SK-N-SH treated with all-trans-retinoic acid at 6 μM for 48 hours (cell line): ENCODE measurements at regions not wholly inside any gene's neighbourhood (a gene's known extent, or its start where the extent isn't known, plus 50 kb on each side); places are given as distances from the start of the nearest gene placed in this dataset.

Source experiments
- ATAC-seq: fragments of 200-7000 bp; cut with Tn5 transposase; 3 replicates; pipeline ENCODE4 v1.9.1; 2020; ENCODE audit warnings: mild to moderate bottlenecking, moderate library complexity
- ARNTL ChIP-seq: fragments of 450-650 bp; formaldehyde crosslinking; IDR thresholded peaks from 2 replicates; pipeline ENCODE4 v1.5.0; 2020; ENCODE audit warnings: low read depth, mild to moderate bottlenecking, moderate library complexity, borderline replicate concordance
- BACH2 ChIP-seq: fragments of 250-450 bp; sonication (Bioruptor Pico); IDR thresholded peaks from 2 replicates; pipeline ENCODE4 v1.9.0; 2021; ENCODE audit warnings: mild to moderate bottlenecking, borderline replicate concordance
- CREB5 ChIP-seq: fragments of 250-450 bp; sonication (Bioruptor Pico); IDR thresholded peaks from 2 replicates; pipeline ENCODE4 v1.5.1; 2020; ENCODE audit warnings: low read depth, mild to moderate bottlenecking, moderate library complexity
- CSDC2 ChIP-seq: fragments of 250-450 bp; sonication (Bioruptor Pico); IDR thresholded peaks from 2 replicates; pipeline ENCODE4 v1.5.0; 2020; ENCODE audit warnings: mild to moderate bottlenecking, moderate library complexity
- CSRNP3 ChIP-seq: fragments of 250-450 bp; sonication (Bioruptor Pico); IDR thresholded peaks from 2 replicates; pipeline ENCODE4 v1.5.1; 2021; ENCODE audit warnings: mild to moderate bottlenecking, moderate library complexity
- ESRRG ChIP-seq: fragments of 250-450 bp; sonication (Bioruptor Pico); IDR thresholded peaks from 2 replicates; pipeline ENCODE4 v1.6.1; 2021; ENCODE audit warnings: mild to moderate bottlenecking
- ISL1 ChIP-seq: fragments of 250-450 bp; sonication (Bioruptor Pico); IDR thresholded peaks from 2 replicates; pipeline ENCODE4 v2.1.2; 2022; ENCODE audit warnings: mild to moderate bottlenecking, moderate library complexity
- OSR1 ChIP-seq: fragments of 250-450 bp; sonication (Bioruptor Pico); IDR thresholded peaks from 2 replicates; pipeline ENCODE4 v1.8.0; 2022; ENCODE audit warnings: moderate library complexity, mild to moderate bottlenecking, inconsistent platforms
- PPARA ChIP-seq: fragments of 250-450 bp; sonication (Bioruptor Pico); IDR thresholded peaks from 2 replicates; pipeline ENCODE4 v1.5.0; 2020; ENCODE audit warnings: mild to moderate bottlenecking, borderline replicate concordance
- RARB ChIP-seq: fragments of 250-450 bp; sonication (Bioruptor Pico); IDR thresholded peaks from 2 replicates; pipeline ENCODE4 v1.8.0; 2021; ENCODE audit warnings: mild to moderate bottlenecking, moderate library complexity
- SNAI2 ChIP-seq: fragments of 250-450 bp; sonication (Bioruptor Pico); IDR thresholded peaks from 2 replicates; pipeline ENCODE4 v1.5.0; 2020; ENCODE audit warnings: mild to moderate bottlenecking, moderate library complexity
- TCF4 ChIP-seq: fragments of 250-450 bp; sonication (Bioruptor Pico); IDR thresholded peaks from 2 replicates; pipeline ENCODE4 v1.8.0; 2021; ENCODE audit warnings: mild to moderate bottlenecking, moderate library complexity, borderline replicate concordance
- TOX ChIP-seq: fragments of 250-450 bp; sonication (Bioruptor Pico); IDR thresholded peaks from 2 replicates; pipeline ENCODE4 v1.8.0; 2021; ENCODE audit warnings: mild to moderate bottlenecking, moderate library complexity, borderline replicate concordance
- ZC3H10 ChIP-seq: fragments of 250-450 bp; sonication (Bioruptor Pico); IDR thresholded peaks from 2 replicates; pipeline ENCODE4 v1.5.1; 2021; ENCODE audit warnings: mild to moderate bottlenecking, moderate library complexity
- ZFP3 ChIP-seq: fragments of 250-450 bp; sonication (Bioruptor Pico); IDR thresholded peaks from 2 replicates; pipeline ENCODE4 v1.5.0; 2020; ENCODE audit warnings: mild to moderate bottlenecking, moderate library complexity
- ZFP30 ChIP-seq: fragments of 450-650 bp; formaldehyde crosslinking; IDR thresholded peaks from 2 replicates; pipeline ENCODE4 v1.5.0; 2022; ENCODE audit warnings: mild to moderate bottlenecking, moderate library complexity
- ZNF565 ChIP-seq: fragments of 450-650 bp; formaldehyde crosslinking; conservative IDR thresholded peaks from 2 replicates; pipeline ENCODE4 v1.5.0; 2020; ENCODE audit warnings: low read depth, mild to moderate bottlenecking, moderate library complexity
- ZNF70 ChIP-seq: fragments of 450-650 bp; formaldehyde crosslinking; IDR thresholded peaks from 2 replicates; pipeline ENCODE4 v1.5.0; 2020; ENCODE audit warnings: mild to moderate bottlenecking, moderate library complexity
- ZNF8 ChIP-seq: fragments of 450-650 bp; formaldehyde crosslinking; IDR thresholded peaks from 2 replicates; pipeline ENCODE4 v1.5.0; 2020; ENCODE audit warnings: mild to moderate bottlenecking, moderate library complexity
- TF ChIP-seq, protein P1 (sequence below): fragments of 250-450 bp; sonication (Bioruptor Pico); IDR thresholded peaks from 2 replicates; pipeline ENCODE4 v1.8.0; 2020; ENCODE audit warnings: mild to moderate bottlenecking, moderate library complexity, borderline replicate concordance
- TF ChIP-seq, protein P2 (sequence below): fragments of 250-450 bp; sonication (Bioruptor Pico); IDR thresholded peaks from 2 replicates; pipeline ENCODE4 v1.5.0; 2020; ENCODE audit warnings: mild to moderate bottlenecking, moderate library complexity

DNA sequence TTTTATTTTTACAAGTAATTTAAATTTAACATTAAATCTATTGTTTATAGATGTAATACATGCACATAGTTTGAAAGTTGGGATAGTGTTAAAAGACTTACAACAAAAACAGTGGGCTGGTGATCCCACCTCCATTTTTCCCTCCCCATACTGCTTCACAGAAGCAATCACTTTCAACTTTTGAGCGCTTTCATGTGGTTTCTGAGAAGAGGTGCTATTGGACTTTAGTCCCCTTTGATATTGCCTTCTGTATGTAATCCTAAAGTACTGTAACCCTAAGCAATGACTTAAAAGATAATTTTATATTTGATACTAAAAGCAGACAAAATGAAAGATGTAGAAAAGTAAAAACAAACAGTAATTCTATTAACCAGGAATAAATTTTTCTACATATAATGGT is 88.1 kb upstream of the FAM171A1 start (continued):
- no peak for TF ChIP-seq TCF4 (CRISPR knock-in tag)
- TF ChIP-seq, all 23 proteins: peak for 0

- TF ChIP-seq CSDC2 (CRISPR knock-in tag) (no peak), ZNF565 (CRISPR knock-in tag) (no peak), OSR1 (CRISPR knock-in tag) (no peak), ZFP3 (no peak), TCF4 (CRISPR knock-in tag) (no peak), ESRRG (CRISPR knock-in tag) (no peak), ZFP30 (no peak), RARB (CRISPR knock-in tag) (no peak), ISL1 (no peak), PPARA (CRISPR knock-in tag) (no peak), BACH2 (no peak), SNAI2 (CRISPR knock-in tag) (no peak), ZNF8 (no peak), CSRNP3 (CRISPR knock-in tag) (no peak), CREB5 (CRISPR knock-in tag) (no peak), ZC3H10 (CRISPR knock-in tag) (no peak)
- TF ChIP-seq, protein P1, sequence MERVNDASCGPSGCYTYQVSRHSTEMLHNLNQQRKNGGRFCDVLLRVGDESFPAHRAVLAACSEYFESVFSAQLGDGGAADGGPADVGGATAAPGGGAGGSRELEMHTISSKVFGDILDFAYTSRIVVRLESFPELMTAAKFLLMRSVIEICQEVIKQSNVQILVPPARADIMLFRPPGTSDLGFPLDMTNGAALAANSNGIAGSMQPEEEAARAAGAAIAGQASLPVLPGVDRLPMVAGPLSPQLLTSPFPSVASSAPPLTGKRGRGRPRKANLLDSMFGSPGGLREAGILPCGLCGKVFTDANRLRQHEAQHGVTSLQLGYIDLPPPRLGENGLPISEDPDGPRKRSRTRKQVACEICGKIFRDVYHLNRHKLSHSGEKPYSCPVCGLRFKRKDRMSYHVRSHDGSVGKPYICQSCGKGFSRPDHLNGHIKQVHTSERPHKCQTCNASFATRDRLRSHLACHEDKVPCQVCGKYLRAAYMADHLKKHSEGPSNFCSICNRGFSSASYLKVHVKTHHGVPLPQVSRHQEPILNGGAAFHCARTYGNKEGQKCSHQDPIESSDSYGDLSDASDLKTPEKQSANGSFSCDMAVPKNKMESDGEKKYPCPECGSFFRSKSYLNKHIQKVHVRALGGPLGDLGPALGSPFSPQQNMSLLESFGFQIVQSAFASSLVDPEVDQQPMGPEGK (CRISPR knock-in tag): no peak
- TF ChIP-seq, all 23 proteins: peak for 0
Measured at GRCh38 chr10:15457382-15457781, 86.3 kb upstream of the FAM171A1 start.

GRCh38 chr10:15455456-15455855 is 84.4 kb upstream of the FAM171A1 start:
- TF ChIP-seq SNAI2 (CRISPR knock-in tag): no peak
- TF ChIP-seq TOX (CRISPR knock-in tag): no peak
- TF ChIP-seq CREB5 (CRISPR knock-in tag): no peak
- TF ChIP-seq ZNF8: no peak
- TF ChIP-seq CSRNP3 (CRISPR knock-in tag): no peak
- no peak for TF ChIP-seq PPARA (CRISPR knock-in tag)
- TF ChIP-seq ZNF565 (CRISPR knock-in tag): no peak
- TF ChIP-seq, protein P1 (CRISPR knock-in tag): no peak
- TF ChIP-seq ESRRG (CRISPR knock-in tag): no peak
- no peak for TF ChIP-seq ZC3H10 (CRISPR knock-in tag)
- no peak for TF ChIP-seq ZNF70 (CRISPR knock-in tag)
- no peak for TF ChIP-seq OSR1 (CRISPR knock-in tag)
- no peak for TF ChIP-seq ARNTL (CRISPR knock-in tag)
- no peak for TF ChIP-seq RARB (CRISPR knock-in tag)
- no peak for TF ChIP-seq CSDC2 (CRISPR knock-in tag)
- TF ChIP-seq, protein P2, sequence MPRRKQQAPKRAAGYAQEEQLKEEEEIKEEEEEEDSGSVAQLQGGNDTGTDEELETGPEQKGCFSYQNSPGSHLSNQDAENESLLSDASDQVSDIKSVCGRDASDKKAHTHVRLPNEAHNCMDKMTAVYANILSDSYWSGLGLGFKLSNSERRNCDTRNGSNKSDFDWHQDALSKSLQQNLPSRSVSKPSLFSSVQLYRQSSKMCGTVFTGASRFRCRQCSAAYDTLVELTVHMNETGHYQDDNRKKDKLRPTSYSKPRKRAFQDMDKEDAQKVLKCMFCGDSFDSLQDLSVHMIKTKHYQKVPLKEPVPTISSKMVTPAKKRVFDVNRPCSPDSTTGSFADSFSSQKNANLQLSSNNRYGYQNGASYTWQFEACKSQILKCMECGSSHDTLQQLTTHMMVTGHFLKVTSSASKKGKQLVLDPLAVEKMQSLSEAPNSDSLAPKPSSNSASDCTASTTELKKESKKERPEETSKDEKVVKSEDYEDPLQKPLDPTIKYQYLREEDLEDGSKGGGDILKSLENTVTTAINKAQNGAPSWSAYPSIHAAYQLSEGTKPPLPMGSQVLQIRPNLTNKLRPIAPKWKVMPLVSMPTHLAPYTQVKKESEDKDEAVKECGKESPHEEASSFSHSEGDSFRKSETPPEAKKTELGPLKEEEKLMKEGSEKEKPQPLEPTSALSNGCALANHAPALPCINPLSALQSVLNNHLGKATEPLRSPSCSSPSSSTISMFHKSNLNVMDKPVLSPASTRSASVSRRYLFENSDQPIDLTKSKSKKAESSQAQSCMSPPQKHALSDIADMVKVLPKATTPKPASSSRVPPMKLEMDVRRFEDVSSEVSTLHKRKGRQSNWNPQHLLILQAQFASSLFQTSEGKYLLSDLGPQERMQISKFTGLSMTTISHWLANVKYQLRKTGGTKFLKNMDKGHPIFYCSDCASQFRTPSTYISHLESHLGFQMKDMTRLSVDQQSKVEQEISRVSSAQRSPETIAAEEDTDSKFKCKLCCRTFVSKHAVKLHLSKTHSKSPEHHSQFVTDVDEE (CRISPR knock-in tag): no peak
- no peak for TF ChIP-seq ISL1
- TF ChIP-seq ZFP3: no peak
- ATAC-seq: no peak

More at GRCh38 chr10:15457382-15457781, 86.3 kb upstream of the FAM171A1 start:
- no peak for ATAC-seq
